Stimulated activated memory B cell treated with anti-CD40 and anti-IgM and Interleukin-4, amounts not matched to agents 10 μg/mL and 1 μg/mL and 100 μg/mL, for 72 hours (primary cell): ENCODE measurements at regions not wholly inside any gene's neighbourhood (a gene's known extent, or its start where the extent isn't known, plus 50 kb on each side); places are given as distances from the start of the nearest gene placed in this dataset.

Experiments
- ATAC-seq: fragments of 150-1000 bp; cut with Tn5 transposase; 2 replicates; pipeline ENCODE4 v1.10.0; 2021
- H3K27ac Mint-ChIP-seq: one replicate; pipeline ENCODE4 v1.8.0; 2022; ENCODE audit warnings: mild to moderate bottlenecking, mixed read lengths
- H3K27me3 Mint-ChIP-seq: one replicate; pipeline ENCODE4 v1.8.0; 2022; ENCODE audit warnings: mixed read lengths
- H3K36me3 Mint-ChIP-seq: one replicate; pipeline ENCODE4 v1.8.0; 2022; ENCODE audit warnings: mixed read lengths
- H3K4me1 Mint-ChIP-seq: one replicate; pipeline ENCODE4 v1.8.0; 2022; ENCODE audit warnings: mixed read lengths
- H3K4me3 Mint-ChIP-seq: one replicate; pipeline ENCODE4 v1.8.0; 2022; ENCODE audit warnings: mild to moderate bottlenecking, moderate library complexity, mixed read lengths
- H3K9me3 Mint-ChIP-seq: one replicate; pipeline ENCODE4 v1.8.0; 2022; ENCODE audit warnings: mixed read lengths

DNA sequence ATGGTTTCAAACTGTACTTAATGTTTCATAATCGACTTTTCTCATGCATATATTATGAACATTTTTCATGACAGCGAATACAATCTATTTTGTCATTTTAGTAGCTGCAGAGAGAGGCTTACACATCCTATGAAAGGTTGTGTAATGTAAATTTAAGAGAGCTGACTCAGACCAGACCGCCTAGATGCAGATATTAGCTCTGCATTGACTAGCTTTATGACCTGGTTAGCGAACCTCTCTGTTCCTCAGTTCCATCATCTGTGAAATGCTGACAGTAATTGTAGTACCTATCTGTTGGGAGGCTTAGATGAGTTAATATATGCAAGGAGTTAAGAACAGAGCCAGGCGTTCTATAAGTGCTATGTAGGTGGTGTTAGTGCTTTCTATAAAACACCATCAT, 116.2 kb upstream of the RASGRP1 start:
- no peaks in the 10 kb centered on the region for H3K36me3 Mint-ChIP-seq
- no peak for ATAC-seq
- no peak overlapping the region for H3K4me3 Mint-ChIP-seq
- peaks cover 22% of the 10 kb centered on the region for H3K4me1 Mint-ChIP-seq
- peak overlapping the region; percentile 15 for H3K27ac Mint-ChIP-seq
- H3K9me3 Mint-ChIP-seq, result no peaks in the 10 kb centered on the region
- H3K27me3 Mint-ChIP-seq, result no peaks in the 10 kb centered on the region

DNA sequence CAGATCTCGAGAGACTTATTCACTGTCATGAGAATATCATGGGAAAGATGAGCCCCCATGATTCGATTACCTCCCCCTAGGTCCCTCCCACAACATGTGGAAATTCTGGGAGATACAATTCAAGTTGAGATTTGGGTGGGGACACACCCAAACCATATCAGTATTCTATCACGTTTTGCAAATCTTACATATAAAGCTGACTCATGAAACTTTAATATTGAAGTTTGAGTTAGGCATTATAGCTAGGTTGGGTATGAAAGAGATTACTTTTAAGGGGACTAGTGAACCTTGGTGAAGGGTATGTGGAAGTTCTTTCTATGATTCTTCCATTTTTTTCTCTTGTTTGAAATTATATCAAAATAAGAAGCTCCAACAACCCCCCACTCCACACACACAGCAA, 117.7 kb upstream of the RASGRP1 start:
- Mint-ChIP-seq H3K36me3 (no peaks in the 10 kb centered on the region), H3K27ac (peak overlapping the region; percentile 38), H3K27me3 (no peaks in the 10 kb centered on the region), H3K4me1 (peaks cover 22% of the 10 kb centered on the region), H3K9me3 (no peaks in the 10 kb centered on the region), H3K4me3 (no peak overlapping the region)
- no peak for ATAC-seq

DNA sequence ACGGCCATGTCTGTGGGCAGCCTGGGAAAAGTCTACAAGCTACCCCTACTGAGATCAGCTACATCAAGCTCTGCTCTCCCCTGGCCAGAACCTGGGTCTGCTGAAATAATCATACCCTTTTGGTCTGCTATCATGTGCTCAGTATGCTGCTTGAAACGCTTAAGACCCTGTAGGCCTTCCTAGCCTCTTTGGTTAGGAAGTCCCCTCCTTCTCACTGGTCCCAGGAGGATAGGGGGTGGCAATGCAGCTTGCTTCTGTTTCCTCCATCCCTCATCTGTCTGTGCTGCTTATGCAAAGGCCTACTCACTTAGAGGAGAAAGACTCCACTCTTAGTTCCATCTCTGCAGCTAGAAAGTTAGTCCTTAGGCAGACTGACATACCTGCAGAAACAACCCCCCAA, 118.2 kb upstream of the RASGRP1 start:
- Mint-ChIP-seq H3K4me3 (no peak overlapping the region), H3K9me3 (no peaks in the 10 kb centered on the region), H3K27me3 (no peaks in the 10 kb centered on the region), H3K36me3 (no peaks in the 10 kb centered on the region), H3K27ac (peak overlapping the region; percentile 38), H3K4me1 (peaks cover 22% of the 10 kb centered on the region)
- ATAC-seq, result peak; percentile 85

DNA sequence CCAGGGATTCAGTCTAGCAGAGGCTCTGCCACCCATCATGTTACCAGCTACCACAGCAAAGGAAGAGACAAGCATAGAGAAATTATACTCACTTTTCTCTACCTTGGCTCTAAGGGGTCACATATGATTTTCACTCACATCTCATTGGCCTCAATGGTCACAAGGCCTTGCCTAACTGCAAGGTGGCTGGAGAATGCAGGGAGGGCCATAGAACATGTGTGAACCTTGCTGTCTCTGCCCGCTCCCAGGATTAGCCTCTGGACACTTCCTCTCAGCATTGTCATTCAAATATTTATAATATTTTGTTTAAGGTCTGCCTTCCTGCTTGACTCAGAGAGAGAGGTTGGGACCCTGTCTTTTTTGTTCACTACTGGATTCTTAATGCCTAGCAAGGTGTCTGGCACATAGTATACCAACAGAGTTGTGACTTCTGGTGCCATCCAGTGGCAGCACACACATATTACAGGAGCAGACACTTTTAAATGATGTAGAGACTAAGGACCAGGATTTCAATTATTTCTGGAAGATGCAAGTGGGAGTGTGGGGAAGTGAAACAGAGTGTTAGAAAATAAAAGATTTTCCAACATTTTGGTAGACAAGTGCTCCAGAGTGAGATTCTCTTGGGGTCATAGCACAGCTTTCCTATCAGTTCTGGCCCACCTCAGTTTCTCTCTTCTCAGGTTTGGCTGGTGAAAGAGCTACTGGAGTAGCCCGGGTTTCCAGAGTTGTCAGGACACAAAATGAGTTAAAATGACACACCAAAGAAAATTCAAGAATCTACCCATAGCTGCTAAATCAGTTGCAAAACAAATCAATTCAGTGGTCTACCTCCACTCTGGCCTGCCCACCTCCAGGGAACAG, 119.0 kb upstream of the RASGRP1 start:
- Mint-ChIP-seq H3K36me3 (no peaks in the 10 kb centered on the region), H3K27ac (peak overlapping the region; percentile 38), H3K27me3 (no peaks in the 10 kb centered on the region), H3K4me1 (peaks cover 22% of the 10 kb centered on the region), H3K4me3 (no peak overlapping the region), H3K9me3 (no peaks in the 10 kb centered on the region)
- ATAC-seq, result peak; percentile 83

GRCh38 chr15:38684440-38685010, 119.9 kb upstream of the RASGRP1 start:
- H3K4me1 Mint-ChIP-seq, result peaks cover 22% of the 10 kb centered on the region

GRCh38 chr15:38685686-38686339, 121.2 kb upstream of the RASGRP1 start:
- no peaks in the 10 kb centered on the region for H3K36me3 Mint-ChIP-seq
- no peak overlapping the region for H3K27ac Mint-ChIP-seq
- H3K27me3 Mint-ChIP-seq, result no peaks in the 10 kb centered on the region
- H3K9me3 Mint-ChIP-seq, result no peaks in the 10 kb centered on the region
- no peak for ATAC-seq
- peaks cover 22% of the 10 kb centered on the region for H3K4me1 Mint-ChIP-seq
- no peak overlapping the region for H3K4me3 Mint-ChIP-seq

More at GRCh38 chr15:38684440-38685010, 119.9 kb upstream of the RASGRP1 start:
- Mint-ChIP-seq H3K27me3 (no peaks in the 10 kb centered on the region), H3K4me3 (no peak overlapping the region), H3K27ac (no peak overlapping the region), H3K36me3 (no peaks in the 10 kb centered on the region), H3K9me3 (no peaks in the 10 kb centered on the region)
- ATAC-seq, result no peak

- Mint-ChIP-seq H3K27ac (no peak overlapping the region), H3K4me1 (peaks cover 14% of the 10 kb centered on the region), H3K27me3 (no peaks in the 10 kb centered on the region), H3K9me3 (no peaks in the 10 kb centered on the region), H3K4me3 (no peak overlapping the region), H3K36me3 (no peaks in the 10 kb centered on the region)
- ATAC-seq, result no peak
These were observed 122.7 kb upstream of the RASGRP1 start for GRCh38 chr15:38687340-38687739.

GRCh38 chr15:38687775-38688495, 123.3 kb upstream of the RASGRP1 start:
- no peaks in the 10 kb centered on the region for H3K9me3 Mint-ChIP-seq
- no peaks in the 10 kb centered on the region for H3K36me3 Mint-ChIP-seq
- H3K27me3 Mint-ChIP-seq, result no peaks in the 10 kb centered on the region
- H3K4me3 Mint-ChIP-seq, result no peak overlapping the region
- H3K27ac Mint-ChIP-seq, result no peak overlapping the region
- ATAC-seq, result no peak
- peaks cover 9% of the 10 kb centered on the region for H3K4me1 Mint-ChIP-seq

DNA sequence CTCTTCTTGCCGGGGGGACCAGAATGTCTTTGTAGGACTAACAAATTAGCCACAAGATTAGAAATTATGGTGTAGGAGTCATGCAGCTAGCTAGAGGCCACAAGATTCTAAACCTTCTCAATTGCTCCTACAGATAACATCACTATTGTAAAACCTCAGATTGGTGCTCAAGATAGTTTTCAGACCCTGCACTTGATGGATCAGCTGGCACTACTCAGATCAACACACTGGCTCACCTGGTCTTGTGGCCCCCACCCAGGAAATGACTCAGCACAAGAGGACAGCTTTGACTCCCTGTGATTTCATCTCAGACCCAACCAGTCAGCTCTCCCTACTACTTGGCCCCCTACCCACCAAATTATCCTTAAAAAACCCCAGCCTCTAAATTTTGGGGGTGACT, 124.1 kb upstream of the RASGRP1 start:
- H3K4me1 Mint-ChIP-seq, result peaks cover under 1% of the 10 kb centered on the region
- no peaks in the 10 kb centered on the region for H3K9me3 Mint-ChIP-seq
- H3K27me3 Mint-ChIP-seq, result no peaks in the 10 kb centered on the region
- no peak for ATAC-seq
- no peak overlapping the region for H3K4me3 Mint-ChIP-seq
- peak overlapping the region; percentile 40 for H3K27ac Mint-ChIP-seq
- no peaks in the 10 kb centered on the region for H3K36me3 Mint-ChIP-seq

- Mint-ChIP-seq H3K27me3 (no peaks in the 10 kb centered on the region), H3K9me3 (no peaks in the 10 kb centered on the region), H3K27ac (peak overlapping the region; percentile 2), H3K4me1 (no peaks in the 10 kb centered on the region), H3K36me3 (no peaks in the 10 kb centered on the region), H3K4me3 (no peak overlapping the region)
- no peak for ATAC-seq
These were observed 124.9 kb upstream of the RASGRP1 start for GRCh38 chr15:38689522-38689921.

DNA sequence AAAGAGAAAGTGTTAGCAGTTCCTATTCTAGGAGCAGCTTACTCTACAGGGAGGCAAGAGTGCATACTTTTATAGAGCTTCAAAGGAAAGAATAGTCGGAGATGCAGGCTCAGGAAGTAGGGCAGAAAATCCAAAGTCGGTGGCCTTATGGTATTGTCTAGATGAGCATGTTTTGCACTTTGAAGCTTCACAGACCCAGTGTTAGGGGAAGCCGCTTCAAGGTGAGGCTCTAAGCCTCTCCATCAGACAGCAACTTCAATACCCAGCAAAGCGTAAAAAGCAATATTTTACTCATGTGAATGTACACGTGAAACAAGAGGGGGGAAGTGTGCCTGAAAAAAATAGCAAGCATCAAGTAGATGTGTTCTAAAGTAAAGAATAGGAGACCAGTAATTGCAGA, 125.6 kb upstream of the RASGRP1 start:
- Mint-ChIP-seq H3K4me3 (no peak overlapping the region), H3K9me3 (no peaks in the 10 kb centered on the region), H3K27ac (peak overlapping the region; percentile 2), H3K4me1 (no peaks in the 10 kb centered on the region), H3K36me3 (no peaks in the 10 kb centered on the region), H3K27me3 (no peaks in the 10 kb centered on the region)
- ATAC-seq, result no peak

- Mint-ChIP-seq H3K4me1 (no peaks in the 10 kb centered on the region), H3K27ac (no peak overlapping the region), H3K9me3 (no peaks in the 10 kb centered on the region), H3K4me3 (no peak overlapping the region), H3K36me3 (no peaks in the 10 kb centered on the region), H3K27me3 (no peaks in the 10 kb centered on the region)
- peak; percentile 72 for ATAC-seq
These were observed 126.2 kb upstream of the RASGRP1 start for GRCh38 chr15:38690719-38691332.

DNA sequence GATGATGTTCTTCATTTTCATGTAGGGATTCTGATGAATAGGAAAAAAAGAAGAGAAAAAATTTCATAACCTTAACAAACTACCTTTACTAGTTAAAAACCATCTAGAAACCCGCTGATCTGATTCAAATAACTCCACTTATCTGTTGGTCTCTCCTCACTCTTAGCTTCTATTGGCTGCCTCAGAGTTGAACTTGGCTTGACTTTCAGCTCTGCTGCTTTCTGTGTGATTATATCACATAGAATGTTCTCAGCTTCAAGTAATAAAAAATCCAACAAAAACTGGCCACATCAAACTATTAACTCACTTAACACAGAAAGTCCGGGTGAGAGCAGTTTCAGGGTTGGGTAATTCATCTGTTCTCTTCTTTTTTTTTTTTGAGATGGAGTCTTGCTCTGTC, 126.8 kb upstream of the RASGRP1 start:
- Mint-ChIP-seq H3K27ac (no peak overlapping the region), H3K9me3 (no peaks in the 10 kb centered on the region), H3K4me1 (no peaks in the 10 kb centered on the region), H3K27me3 (no peaks in the 10 kb centered on the region), H3K36me3 (no peaks in the 10 kb centered on the region), H3K4me3 (no peak overlapping the region)
- ATAC-seq, result no peak

DNA sequence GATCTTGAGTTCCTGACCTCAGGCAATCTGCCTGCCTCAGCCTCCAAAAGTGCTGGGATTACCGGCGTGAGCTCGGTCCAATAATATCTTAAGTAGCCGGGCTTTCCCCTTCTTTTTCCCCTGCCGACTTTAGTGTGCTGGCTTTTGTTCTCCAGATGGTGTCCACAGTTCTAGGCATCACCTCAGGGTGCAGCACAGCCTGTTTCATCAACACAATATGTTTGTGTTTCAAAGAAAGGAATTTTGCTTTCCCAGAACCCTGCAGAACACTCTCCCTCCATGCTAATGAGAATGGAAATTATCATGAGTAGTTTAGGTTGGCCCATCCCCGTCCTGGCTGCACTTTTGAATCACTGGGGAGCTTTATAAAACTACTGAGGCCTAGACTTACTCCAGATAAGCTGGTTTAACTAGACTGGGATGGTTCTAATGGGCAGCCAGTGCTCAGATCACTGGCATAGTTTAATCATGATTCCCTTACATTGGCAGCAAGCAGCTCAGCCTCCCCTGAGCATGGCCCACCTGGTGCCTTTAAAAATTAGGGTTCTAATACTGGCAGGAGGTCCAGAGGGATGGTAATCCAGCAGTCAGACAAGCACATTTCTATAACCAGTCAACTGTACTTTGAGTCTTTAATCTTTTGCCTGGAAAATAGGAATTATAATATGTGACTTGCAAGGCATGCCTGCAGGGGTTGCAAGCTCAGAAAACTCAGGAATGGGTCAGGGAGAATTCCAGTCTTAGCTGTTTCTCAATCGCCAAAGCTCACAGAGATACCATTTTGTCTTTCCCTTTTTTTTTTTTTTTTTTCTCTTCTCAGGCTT, 127.6 kb upstream of the RASGRP1 start:
- no peaks in the 10 kb centered on the region for H3K27me3 Mint-ChIP-seq
- ATAC-seq, result no peak
- no peak overlapping the region for H3K27ac Mint-ChIP-seq
- H3K9me3 Mint-ChIP-seq, result no peaks in the 10 kb centered on the region
- H3K4me3 Mint-ChIP-seq, result no peak overlapping the region
- H3K4me1 Mint-ChIP-seq, result no peaks in the 10 kb centered on the region
- H3K36me3 Mint-ChIP-seq, result no peaks in the 10 kb centered on the region
